HG03378 (cell line): ENCODE measurements at regions not wholly inside any gene's neighbourhood (a gene's known extent, or its start where the extent isn't known, plus 50 kb on each side); places are given as distances from the start of the nearest gene placed in this dataset.
"Not testable (repeated sequence)": the region's sequence is repeated elsewhere in the genome, so short reads cannot be mapped to it uniquely, and the experiment has no call there.

ENCODE experiments used
- ATAC-seq: cut with Tn5 transposase; IDR thresholded peaks from one replicate; pipeline ENCODE4 v1.9.1; 2021; ENCODE audit warnings: mild to moderate bottlenecking, moderate library complexity; ENCODE audit not compliant: unreplicated experiment

- ATAC-seq, result no peak
Measured at GRCh38 chr7:109873296-109873695, 1217.6 kb upstream of the LRRN3 start.

DNA sequence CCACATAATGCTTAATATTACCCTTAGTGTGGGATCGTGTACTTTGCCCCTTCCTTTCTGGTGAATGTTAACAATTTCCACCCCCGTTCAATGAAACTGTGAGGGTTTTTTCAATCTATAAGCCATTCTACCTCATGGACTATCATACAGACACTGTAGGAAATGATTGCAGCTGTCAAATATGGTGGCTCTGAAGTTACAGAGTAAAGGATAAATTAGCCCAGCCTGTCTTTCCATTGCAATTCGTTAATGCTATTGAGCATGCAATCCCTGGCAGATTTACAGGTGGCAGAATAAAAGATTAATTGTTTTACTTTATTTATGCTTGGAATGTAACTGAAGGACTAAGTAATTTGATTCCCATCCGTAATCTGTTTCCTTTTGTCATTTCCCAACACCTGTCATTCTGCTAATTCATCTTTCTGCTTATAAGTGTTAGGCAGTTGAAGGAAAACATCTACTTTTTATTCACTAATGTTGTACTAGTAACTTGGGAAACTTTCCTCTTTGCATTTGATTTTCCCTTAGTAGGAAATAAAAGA lies 1211.6 kb upstream of the LRRN3 start:
- ATAC-seq, result no peak

DNA sequence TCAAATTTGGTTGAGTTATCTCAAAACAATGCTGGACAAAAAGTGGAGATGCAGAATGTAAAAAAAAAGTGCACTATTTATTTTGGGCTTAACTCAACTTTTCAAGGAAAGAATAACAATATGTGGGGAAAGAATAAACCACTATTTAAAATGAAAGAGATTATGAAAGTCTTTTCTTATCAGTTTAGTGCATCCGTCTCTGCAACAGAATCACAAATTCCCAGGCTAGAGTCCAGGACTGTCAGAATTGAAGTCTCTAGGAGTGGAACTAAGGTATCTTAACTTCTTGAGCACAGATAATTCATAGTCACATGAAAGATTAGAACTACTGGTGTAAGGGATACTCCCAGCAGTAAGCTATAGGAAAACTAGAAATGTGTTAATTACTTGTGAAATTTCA lies 1200.3 kb upstream of the LRRN3 start:
- no peak for ATAC-seq

- ATAC-seq, result no peak
Measured at GRCh38 chr7:109893231-109893630, 1197.7 kb upstream of the LRRN3 start.

DNA sequence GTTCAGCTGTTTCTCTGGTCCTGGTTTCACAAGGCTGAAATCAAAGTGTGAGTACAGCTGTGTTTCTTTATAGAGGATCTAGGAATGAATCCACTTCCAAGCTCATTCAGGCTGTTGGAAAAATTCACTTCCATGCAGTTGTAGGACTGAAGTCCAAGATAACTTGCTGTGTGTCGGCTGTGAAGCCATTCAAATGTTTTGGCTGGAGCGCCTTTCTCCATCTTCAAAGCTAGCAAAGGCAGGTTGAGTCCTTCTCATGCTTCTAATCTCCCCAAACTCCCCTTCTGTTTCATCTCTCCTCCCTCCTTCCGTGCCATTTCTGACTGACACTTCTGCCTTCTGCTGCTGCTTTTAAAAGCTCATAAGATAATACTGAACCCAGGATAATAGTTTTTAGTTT lies 1195.4 kb upstream of the LRRN3 start:
- ATAC-seq, result no peak

GRCh38 chr7:109901926-109902325 lies 1189.0 kb upstream of the LRRN3 start:
- no peak for ATAC-seq

DNA sequence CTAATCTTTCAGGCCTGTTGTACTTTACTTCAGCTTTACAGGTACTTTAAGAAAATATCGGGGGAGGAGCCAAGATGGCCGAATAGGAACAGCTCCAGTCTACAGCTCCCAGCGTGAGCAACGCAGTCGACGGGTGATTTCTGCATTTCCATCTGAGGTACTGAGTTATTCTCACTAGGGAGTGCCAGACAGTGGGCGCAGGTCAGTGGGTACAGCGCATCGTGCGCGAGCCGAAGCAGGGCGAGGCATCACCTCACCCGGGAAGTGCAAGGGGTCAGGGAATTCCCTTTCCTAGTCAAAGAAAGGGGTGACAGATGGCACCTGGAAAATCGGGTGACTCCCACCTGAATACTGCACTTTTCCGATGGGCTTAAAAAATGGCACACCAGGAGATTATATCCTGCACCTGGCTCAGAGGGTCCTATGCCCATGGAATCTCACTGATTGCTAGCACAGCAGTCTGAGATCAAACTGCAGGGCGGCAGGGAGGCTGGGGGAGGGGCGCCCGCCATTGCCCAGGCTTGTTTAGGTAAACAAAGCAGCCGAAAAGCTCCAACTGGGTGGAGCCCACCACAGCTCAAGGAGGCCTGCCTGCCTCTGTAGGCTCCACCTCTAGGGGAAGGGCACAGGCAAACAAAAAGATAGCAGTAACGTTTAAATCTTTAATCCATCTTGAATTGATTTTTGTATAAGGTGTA lies 1185.4 kb upstream of the LRRN3 start:
- not testable (repeated sequence) for ATAC-seq

DNA sequence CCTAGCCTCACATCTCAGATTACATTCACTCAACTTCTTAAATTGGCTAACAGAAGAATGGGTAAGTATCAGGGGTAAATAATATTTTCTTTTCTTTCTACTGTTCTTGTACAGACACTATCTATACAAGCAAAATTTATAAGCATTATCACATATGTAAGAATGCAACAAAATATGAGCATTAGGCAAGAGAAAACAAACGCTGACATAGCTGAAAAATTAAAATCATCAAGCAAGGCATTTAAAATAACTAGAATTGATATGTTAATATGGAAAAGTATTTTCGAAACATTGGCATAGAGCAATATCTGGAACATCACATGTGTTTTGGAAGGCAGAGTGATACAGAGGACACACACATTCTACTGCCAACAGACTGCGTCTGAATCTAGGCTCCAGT lies 1175.3 kb upstream of the LRRN3 start:
- no peak for ATAC-seq

DNA sequence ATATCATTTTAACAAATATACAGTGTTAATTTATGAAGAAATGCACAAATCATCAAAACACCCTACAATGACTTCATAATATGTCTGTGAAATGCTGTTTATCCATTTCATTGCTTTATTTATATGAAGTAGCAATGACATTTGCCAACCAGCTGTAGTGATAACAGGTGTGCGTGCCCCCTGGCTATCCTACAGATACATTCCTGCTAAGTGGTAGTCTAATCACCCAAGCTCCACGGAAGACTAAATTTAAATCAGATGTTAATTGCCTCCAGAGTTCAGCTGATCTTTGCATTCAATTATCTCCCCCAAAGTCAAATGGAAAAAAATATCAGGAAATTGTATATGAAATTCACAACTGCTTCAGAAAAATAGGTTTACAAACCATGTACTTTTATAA lies 1164.2 kb upstream of the LRRN3 start:
- ATAC-seq, result no peak

DNA sequence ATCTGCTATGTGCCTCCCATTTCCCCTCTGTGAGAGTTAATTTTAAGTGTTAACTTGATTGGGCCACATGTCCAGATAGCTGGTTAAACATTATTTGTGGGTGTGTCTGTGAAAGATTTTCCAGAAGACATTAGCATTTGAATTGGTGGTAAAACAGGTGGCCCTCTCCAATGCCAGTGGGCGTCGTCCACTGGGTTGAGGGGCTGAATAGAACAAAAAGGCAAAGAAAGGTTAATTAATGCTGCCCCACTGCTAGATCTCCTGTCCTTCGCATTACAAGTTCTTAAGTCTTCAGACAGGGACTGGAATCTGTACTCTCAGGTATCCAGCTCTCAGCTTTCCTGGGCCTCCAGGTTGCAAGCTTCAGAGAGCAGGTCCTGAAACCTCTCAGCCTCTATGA lies 1160.9 kb upstream of the LRRN3 start:
- no peak for ATAC-seq

GRCh38 chr7:109939207-109939606 lies 1151.7 kb upstream of the LRRN3 start:
- no peak for ATAC-seq

- no peak for ATAC-seq
Measured at GRCh38 chr7:109945820-109946518, 1145.0 kb upstream of the LRRN3 start.

DNA sequence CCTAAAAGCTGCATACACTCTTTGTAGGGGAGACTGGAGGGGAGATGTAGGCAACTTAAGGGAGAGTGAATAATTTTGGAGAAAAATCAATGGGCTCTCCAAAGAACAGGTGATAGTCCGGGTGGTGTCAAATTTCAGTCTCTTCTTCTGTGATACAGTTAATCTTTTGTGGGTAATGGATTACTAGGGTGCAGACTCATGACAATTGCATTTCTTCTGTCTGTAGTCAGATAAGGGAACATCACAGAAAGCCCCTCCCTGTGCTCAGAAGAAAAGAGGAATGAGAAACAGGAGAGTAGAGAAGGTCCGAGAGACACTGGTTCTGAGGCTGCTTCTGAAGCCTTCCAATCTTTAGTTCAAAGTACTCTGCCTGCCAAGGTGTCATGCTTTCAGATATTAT lies 1140.7 kb upstream of the LRRN3 start:
- no peak for ATAC-seq

- ATAC-seq, result no peak
Measured at GRCh38 chr7:109950821-109951564, 1139.9 kb upstream of the LRRN3 start.

- no peak for ATAC-seq
Measured at GRCh38 chr7:109951565-109951928, 1139.4 kb upstream of the LRRN3 start.

GRCh38 chr7:109955986-109956385 lies 1134.9 kb upstream of the LRRN3 start:
- ATAC-seq, result no peak

- no peak for ATAC-seq
Measured at GRCh38 chr7:109956916-109957315, 1134.0 kb upstream of the LRRN3 start.

DNA sequence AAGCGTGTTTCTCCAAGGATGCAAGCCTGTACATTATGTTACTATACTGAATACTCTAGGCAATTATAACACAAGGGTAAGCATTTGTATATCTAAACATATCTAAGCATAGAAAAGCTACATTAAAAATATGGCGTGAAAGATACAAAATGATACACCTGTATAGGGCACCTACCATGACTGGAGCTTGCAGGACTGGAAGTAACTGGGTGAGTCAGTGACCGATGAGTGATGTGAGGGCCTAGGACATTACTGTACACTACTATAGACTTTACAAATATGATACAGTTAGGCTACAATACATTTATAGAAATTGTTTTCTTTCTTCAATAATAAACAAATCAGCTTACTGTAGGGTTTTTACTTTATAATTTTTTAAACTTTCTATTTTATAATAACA lies 1127.2 kb upstream of the LRRN3 start:
- ATAC-seq, result no peak

GRCh38 chr7:109964780-109965179 lies 1126.1 kb upstream of the LRRN3 start:
- ATAC-seq, result no peak

DNA sequence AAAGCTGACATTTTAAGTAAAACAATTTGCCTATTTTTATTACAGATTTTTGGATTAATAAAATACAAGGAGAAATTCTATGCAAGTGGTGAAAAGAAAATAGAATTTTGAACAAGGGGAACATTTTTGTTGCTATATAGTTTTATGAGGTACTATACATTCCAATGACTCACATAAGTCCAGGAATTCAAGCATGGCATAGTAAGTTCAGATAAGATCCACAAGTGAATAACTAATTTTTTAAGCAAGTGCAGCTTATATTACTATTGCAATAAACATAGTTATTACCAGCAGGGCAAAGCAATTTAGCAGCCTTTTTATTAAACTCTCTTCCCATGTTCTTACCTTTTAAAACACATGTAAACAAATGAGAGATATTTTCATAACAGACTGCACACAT lies 1123.5 kb upstream of the LRRN3 start:
- no peak for ATAC-seq

DNA sequence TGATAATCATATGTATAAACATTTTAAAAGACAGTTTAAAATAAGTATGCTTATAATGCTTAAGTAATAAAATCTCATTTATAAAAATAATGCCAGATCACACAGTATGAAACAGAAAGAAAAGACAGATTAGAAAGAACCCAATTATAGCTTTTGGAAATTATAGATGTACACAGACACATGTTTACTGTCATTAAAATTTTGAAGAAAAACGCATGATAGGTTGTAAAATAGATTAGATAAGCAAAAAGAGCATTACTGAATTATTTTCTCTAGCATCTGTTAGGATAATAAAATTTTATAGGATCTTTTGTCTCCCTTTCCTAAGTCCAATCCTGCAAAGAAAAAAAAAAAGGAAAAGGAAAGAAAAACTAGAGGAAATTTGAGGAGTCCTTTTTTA lies 1107.3 kb upstream of the LRRN3 start:
- no peak for ATAC-seq

- no peak for ATAC-seq
Measured at GRCh38 chr7:109984729-109985128, 1106.2 kb upstream of the LRRN3 start.
